ENCODE measurements at regions not wholly inside any gene's neighbourhood (a gene's known extent, or its start where the extent isn't known, plus 50 kb on each side); places are given as distances from the start of the nearest gene placed in this dataset.

DNA sequence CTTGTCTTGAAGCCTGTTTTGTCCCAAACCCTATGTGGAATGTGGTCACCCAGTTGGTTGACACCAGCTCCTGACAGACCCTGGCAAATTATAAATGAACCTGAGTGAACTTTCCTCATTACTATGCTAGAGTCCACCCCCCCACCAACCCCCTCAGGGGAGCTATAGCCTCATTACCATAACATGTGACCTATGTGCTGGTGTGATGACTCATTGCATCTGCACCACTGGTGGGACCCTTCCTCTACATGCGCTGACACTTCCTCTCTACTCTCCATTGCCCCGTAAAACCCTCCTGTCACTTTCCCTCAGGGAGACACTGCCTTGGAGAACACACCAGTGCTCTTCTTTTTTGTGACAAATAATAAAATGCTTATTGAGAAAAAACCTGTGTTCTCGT lies 105.0 kb upstream of the SESN3 start:
- DNase-seq (peak; percentile 13), ATAC-seq (no peak)
- Mint-ChIP-seq H3K27me3 (no peaks in the 10 kb centered on the region), H3K4me1 (ENCODE audit: low read depth) (peaks cover 6% of the 10 kb centered on the region), H3K9me3 (no peaks in the 10 kb centered on the region), H3K27ac (no peak overlapping the region), H3K4me3 (no peak overlapping the region), H3K36me3 (ENCODE audit: low read depth) (no peaks in the 10 kb centered on the region)
- intact Hi-C loops (cut with micrococcal nuclease) = no loop called here
- ChIA-PET CTCF (interaction anchor here (1.1 kb wide), 1 partner anchor 181 kb away, joined by 3 read pairs; no protein-coding TSS in a partner anchor), POLR2A (interaction anchor here (1.5 kb wide), 1 partner anchor 181 kb away, joined by 4 read pairs; no protein-coding TSS in a partner anchor)
- TF ChIP-seq, protein P1, sequence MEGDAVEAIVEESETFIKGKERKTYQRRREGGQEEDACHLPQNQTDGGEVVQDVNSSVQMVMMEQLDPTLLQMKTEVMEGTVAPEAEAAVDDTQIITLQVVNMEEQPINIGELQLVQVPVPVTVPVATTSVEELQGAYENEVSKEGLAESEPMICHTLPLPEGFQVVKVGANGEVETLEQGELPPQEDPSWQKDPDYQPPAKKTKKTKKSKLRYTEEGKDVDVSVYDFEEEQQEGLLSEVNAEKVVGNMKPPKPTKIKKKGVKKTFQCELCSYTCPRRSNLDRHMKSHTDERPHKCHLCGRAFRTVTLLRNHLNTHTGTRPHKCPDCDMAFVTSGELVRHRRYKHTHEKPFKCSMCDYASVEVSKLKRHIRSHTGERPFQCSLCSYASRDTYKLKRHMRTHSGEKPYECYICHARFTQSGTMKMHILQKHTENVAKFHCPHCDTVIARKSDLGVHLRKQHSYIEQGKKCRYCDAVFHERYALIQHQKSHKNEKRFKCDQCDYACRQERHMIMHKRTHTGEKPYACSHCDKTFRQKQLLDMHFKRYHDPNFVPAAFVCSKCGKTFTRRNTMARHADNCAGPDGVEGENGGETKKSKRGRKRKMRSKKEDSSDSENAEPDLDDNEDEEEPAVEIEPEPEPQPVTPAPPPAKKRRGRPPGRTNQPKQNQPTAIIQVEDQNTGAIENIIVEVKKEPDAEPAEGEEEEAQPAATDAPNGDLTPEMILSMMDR (IDR thresholded peaks at IDR 0.05) = no peak

DNA sequence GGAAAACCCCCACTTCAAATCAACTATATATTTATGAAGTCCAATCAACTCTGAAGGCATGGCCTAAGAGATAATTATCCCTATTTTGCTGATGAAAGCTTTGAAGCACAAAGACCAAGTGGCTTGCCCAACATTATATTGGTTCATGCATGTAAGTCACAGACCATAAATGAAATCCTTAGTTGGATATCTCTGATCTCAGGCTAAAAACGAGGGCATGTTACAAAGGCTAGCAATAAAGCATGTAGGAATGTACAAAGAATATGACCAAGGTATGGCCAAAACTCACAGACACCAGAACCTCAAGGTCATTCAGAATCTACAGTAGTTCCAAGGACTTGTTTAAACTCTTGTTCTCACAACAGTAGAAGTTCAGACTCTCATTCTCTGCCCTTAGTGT lies 100.2 kb upstream of the SESN3 start:
- TF ChIP-seq, protein P1 (IDR thresholded peaks at IDR 0.05) = no peak
- ATAC-seq (no peak), DNase-seq (no peak)
- intact Hi-C loops (cut with micrococcal nuclease) = no loop called here
- ChIA-PET CTCF (interaction anchor here (2.0 kb wide), 1 partner anchor 40 kb away, joined by 4 read pairs; no protein-coding TSS in a partner anchor), POLR2A (interaction anchor here (1.0 kb wide), 1 partner anchor 13 kb away, joined by 3 read pairs; no protein-coding TSS in a partner anchor)
- no peak overlapping the region for H3K4me3 Mint-ChIP-seq
- H3K36me3 Mint-ChIP-seq (ENCODE audit: low read depth) = no peaks in the 10 kb centered on the region
- no peaks in the 10 kb centered on the region for H3K27me3 Mint-ChIP-seq
- no peaks in the 10 kb centered on the region for H3K9me3 Mint-ChIP-seq
- peaks cover 4% of the 10 kb centered on the region for H3K4me1 Mint-ChIP-seq (ENCODE audit: low read depth)
- no peak overlapping the region for H3K27ac Mint-ChIP-seq

DNA sequence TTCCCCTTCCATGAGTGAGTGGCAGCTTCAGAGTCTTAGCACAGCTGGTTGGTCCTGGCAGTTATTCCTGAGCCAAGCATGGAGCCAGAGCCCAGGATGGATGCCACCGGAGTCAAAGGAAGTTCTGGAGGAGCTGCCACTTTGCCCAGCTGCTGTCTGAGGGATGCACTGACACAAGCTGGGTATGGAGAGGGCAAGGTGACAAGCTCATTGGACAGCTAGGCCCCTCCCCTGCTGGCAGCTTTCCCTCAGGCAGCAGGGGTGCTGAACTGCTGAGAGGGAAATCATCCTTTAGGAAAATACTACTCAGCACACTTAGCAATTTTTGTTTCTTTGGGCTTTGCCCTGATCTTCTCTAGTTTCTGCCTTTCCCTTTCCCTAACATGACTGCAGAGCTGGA lies 99.3 kb upstream of the SESN3 start:
- ATAC-seq (no peak), DNase-seq (no peak)
- TF ChIP-seq, protein P1 (IDR thresholded peaks at IDR 0.05) = no peak
- CTCF ChIA-PET = interaction anchor here (0.9 to 2.0 kb wide), 2 partner anchors 41 to 168 kb away, joined by 3 to 4 read pairs; no protein-coding TSS in a partner anchor
- no peaks in the 10 kb centered on the region for H3K36me3 Mint-ChIP-seq (ENCODE audit: low read depth)
- peaks cover 2% of the 10 kb centered on the region for H3K4me1 Mint-ChIP-seq (ENCODE audit: low read depth)
- intact Hi-C loops (cut with micrococcal nuclease) = no loop called here
- H3K9me3 Mint-ChIP-seq = no peaks in the 10 kb centered on the region
- POLR2A ChIA-PET = no interaction called here
- H3K4me3 Mint-ChIP-seq = no peak overlapping the region
- no peak overlapping the region for H3K27ac Mint-ChIP-seq
- no peaks in the 10 kb centered on the region for H3K27me3 Mint-ChIP-seq

DNA sequence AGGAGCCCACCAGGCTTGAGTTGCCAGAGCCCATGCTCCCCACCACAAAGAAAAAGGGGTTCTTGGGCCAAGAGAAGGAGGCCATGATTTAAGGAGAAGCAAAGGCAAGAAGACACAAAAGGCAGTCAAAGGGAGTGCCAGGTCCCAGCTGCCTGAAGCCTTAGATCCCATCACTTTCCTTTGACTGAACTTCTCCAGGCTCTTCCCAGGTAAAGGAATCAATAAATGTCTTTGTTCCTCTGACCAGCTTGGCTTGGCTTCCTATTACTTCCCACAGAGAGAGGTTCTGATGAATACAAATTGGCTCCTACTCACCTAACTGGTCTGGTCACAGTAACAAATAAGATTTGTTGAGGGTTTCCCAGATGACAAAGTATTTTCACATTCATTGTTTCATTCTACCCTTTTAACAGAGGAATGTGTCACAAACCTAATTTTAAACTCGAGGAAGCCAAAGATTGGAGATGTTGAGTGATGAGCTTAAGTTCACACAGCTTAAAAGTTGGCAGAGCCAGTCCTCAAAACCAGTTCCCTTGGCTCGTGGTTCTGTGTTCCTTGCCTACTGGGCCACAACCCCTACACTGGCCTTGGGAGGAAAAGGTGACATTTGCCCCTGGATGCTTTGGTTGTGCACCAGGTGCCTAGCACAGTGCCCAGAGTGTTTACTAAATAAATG lies 96.4 kb upstream of the SESN3 start:
- H3K36me3 Mint-ChIP-seq (ENCODE audit: low read depth) = no peaks in the 10 kb centered on the region
- peaks cover 5% of the 10 kb centered on the region for H3K4me1 Mint-ChIP-seq (ENCODE audit: low read depth)
- no peaks in the 10 kb centered on the region for H3K9me3 Mint-ChIP-seq
- ATAC-seq = no peak
- no peaks in the 10 kb centered on the region for H3K27me3 Mint-ChIP-seq
- no peak for DNase-seq
- TF ChIP-seq, protein P1 (IDR thresholded peaks at IDR 0.05) = no peak
- CTCF ChIA-PET = no interaction called here
- no peak overlapping the region for H3K4me3 Mint-ChIP-seq
- intact Hi-C loops (cut with micrococcal nuclease) = no loop called here
- H3K27ac Mint-ChIP-seq = no peak overlapping the region
- POLR2A ChIA-PET = no interaction called here

DNA sequence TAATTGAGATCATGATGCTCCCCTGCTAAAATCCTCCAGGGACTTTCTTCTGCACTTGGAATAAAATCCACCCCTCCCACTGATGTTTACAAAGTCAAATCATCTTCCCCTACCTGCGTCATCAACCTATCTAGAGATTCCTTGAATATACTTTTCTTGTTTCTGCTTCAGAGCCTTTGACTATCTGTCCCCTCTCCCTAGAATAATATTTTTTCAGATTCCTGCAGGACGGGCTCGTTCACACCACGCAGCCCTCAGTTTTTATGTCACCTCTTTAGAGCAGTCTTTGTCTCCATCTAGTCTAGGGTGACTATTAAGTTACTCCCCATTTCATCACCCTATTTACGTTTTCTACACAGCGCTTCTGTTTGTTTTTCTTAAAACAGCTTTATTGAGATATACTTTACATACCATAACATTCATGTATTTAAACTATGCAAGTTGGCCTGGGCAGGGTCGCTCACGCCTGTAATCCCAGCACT lies 94.8 kb upstream of the SESN3 start:
- Mint-ChIP-seq H3K9me3 (no peaks in the 10 kb centered on the region), H3K4me3 (no peak overlapping the region), H3K27me3 (no peaks in the 10 kb centered on the region), H3K27ac (no peak overlapping the region), H3K4me1 (ENCODE audit: low read depth) (peaks cover 6% of the 10 kb centered on the region), H3K36me3 (ENCODE audit: low read depth) (no peaks in the 10 kb centered on the region)
- DNase-seq (no peak), ATAC-seq (no peak)
- intact Hi-C loops (cut with micrococcal nuclease) = no loop called here
- TF ChIP-seq, protein P1 (IDR thresholded peaks at IDR 0.05) = no peak
- CTCF ChIA-PET = no interaction called here
- POLR2A ChIA-PET = no interaction called here
